ENCODE measurements at regions not wholly inside any gene's neighbourhood (a gene's known extent, or its start where the extent isn't known, plus 50 kb on each side); places are given as distances from the start of the nearest gene placed in this dataset.

DNA sequence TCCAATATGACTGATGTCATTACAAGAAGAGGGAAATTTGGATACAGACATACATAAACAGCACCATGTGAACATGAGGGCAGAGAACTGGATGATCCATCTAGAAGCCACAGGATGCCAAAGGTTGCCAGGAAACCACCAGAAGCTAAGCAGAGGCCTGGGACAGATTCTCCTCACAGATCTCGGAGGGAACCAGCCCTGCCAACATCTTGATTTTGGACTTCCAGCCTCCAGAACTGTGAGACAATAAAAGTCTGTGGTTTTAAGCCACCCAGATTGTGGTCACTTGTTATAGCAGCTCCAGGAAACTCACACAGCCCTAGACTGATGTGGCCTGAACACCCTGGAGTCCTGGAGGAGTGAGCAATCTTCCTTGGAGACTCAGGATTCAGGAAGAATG is 351.6 kb downstream of the EIPR1 start (continued):
- TF ChIP-seq EGR1 (IDR thresholded peaks at IDR 0.05; ENCODE audit: borderline replicate concordance, low read depth, low read length): no peak
- TF ChIP-seq SIX5 (IDR thresholded peaks at IDR 0.05; ENCODE audit: low read depth, low read length): no peak
- TF ChIP-seq NANOG (IDR thresholded peaks at IDR 0.05; ENCODE audit: insufficient read depth, low read depth, low read length, poor library complexity, severe bottlenecking): no peak

All from H1 (cell line).